Smooth muscle cell (in vitro differentiated cells): ENCODE measurements at regions not wholly inside any gene's neighbourhood (a gene's known extent, or its start where the extent isn't known, plus 50 kb on each side); places are given as distances from the start of the nearest gene placed in this dataset.

Source experiments
- DNase-seq: peaks from one replicate; lab custom pipeline; 2025; ENCODE audit not compliant: unreplicated experiment; lab: John Stamatoyannopoulos, UW
- H2AFZ ChIP-seq: fragments of 200-600 bp; sonication (generic); 2 replicates; pipeline ENCODE4 v1.6.0; 2016; ENCODE audit warnings: antibody characterized with exemption, low read depth, mild to moderate bottlenecking
- H3F3A ChIP-seq: fragments of 200-600 bp; sonication (generic); 2 replicates; pipeline ENCODE4 v1.6.0; 2017; ENCODE audit warnings: antibody characterized with exemption, low read depth
- H3K27ac ChIP-seq: fragments of 200-600 bp; sonication (generic); 2 replicates; pipeline ENCODE4 v1.5.1; 2016; ENCODE audit warnings: low read depth, mild to moderate bottlenecking
- H3K27me3 ChIP-seq: fragments of 200-600 bp; sonication (generic); 2 replicates; pipeline ENCODE4 v1.6.1; 2016; ENCODE audit warnings: low read depth, mild to moderate bottlenecking
- H3K36me3 ChIP-seq: fragments of 200-600 bp; sonication (generic); 2 replicates; pipeline ENCODE4 v1.5.1; 2016; ENCODE audit warnings: low read depth
- H3K4me1 ChIP-seq: fragments of 200-600 bp; sonication (generic); 2 replicates; pipeline ENCODE4 v1.5.1; 2016; ENCODE audit warnings: low read depth
- H3K4me2 ChIP-seq: fragments of 200-600 bp; sonication (generic); 2 replicates; pipeline ENCODE4 v1.6.0; 2016; ENCODE audit warnings: mild to moderate bottlenecking
- H3K4me3 ChIP-seq: fragments of 200-600 bp; sonication (generic); 2 replicates; pipeline ENCODE4 v1.5.1; 2016; ENCODE audit warnings: mild to moderate bottlenecking
- H3K79me2 ChIP-seq: fragments of 200-600 bp; sonication (generic); 2 replicates; pipeline ENCODE4 v1.6.0; 2016; ENCODE audit warnings: low read depth, mild to moderate bottlenecking
- H3K9ac ChIP-seq: fragments of 200-600 bp; sonication (generic); 2 replicates; pipeline ENCODE4 v1.6.0; 2016; ENCODE audit warnings: low read depth
- H3K9me3 ChIP-seq: fragments of 200-600 bp; sonication (generic); replicated peaks from 2 replicates; pipeline ENCODE4 v1.5.1; 2016; ENCODE audit warnings: low read depth
- H4K20me1 ChIP-seq: fragments of 200-600 bp; sonication (generic); 2 replicates; pipeline ENCODE4 v1.6.0; 2016; ENCODE audit warnings: low read depth
- WGBS: methylation state at CpG from one replicate; pipeline ENCODE4 v1.1.7; 2016; ENCODE audit warnings: low lambda C conversion rate; 5-methylcytosine and 5-hydroxymethylcytosine counted together
- TF ChIP-seq, protein P1 (sequence below): fragments of 200-600 bp; sonication (generic); IDR thresholded peaks from 2 replicates; pipeline ENCODE4 v1.5.1; 2017; ENCODE audit warnings: borderline replicate concordance, mild to moderate bottlenecking, antibody characterized with exemption; ENCODE audit not compliant: insufficient read depth, poor library complexity, severe bottlenecking

GRCh38 chr13:53854321-53854720 lies 825.7 kb downstream of the OLFM4 start:
- H3K36me3 ChIP-seq = no peaks in the 10 kb centered on the region
- H3F3A ChIP-seq = no peaks in the 10 kb centered on the region
- H3K79me2 ChIP-seq = no peaks in the 10 kb centered on the region
- no peak overlapping the region for H3K4me2 ChIP-seq
- no peaks in the 10 kb centered on the region for H4K20me1 ChIP-seq
- DNase-seq = no peak
- 97% methylated on average over 4 of the region's 4 CpGs for WGBS
- no peak overlapping the region for H3K9ac ChIP-seq
- no peaks in the 10 kb centered on the region for H3K4me1 ChIP-seq
- no peak overlapping the region for H3K4me3 ChIP-seq
- TF ChIP-seq, protein P1, sequence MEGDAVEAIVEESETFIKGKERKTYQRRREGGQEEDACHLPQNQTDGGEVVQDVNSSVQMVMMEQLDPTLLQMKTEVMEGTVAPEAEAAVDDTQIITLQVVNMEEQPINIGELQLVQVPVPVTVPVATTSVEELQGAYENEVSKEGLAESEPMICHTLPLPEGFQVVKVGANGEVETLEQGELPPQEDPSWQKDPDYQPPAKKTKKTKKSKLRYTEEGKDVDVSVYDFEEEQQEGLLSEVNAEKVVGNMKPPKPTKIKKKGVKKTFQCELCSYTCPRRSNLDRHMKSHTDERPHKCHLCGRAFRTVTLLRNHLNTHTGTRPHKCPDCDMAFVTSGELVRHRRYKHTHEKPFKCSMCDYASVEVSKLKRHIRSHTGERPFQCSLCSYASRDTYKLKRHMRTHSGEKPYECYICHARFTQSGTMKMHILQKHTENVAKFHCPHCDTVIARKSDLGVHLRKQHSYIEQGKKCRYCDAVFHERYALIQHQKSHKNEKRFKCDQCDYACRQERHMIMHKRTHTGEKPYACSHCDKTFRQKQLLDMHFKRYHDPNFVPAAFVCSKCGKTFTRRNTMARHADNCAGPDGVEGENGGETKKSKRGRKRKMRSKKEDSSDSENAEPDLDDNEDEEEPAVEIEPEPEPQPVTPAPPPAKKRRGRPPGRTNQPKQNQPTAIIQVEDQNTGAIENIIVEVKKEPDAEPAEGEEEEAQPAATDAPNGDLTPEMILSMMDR = no peak
- no peaks in the 10 kb centered on the region for H3K27me3 ChIP-seq
- no peak overlapping the region for H3K27ac ChIP-seq
- H3K9me3 ChIP-seq = no peaks in the 10 kb centered on the region
- H2AFZ ChIP-seq = no peak overlapping the region

GRCh38 chr13:53856573-53857195 lies 828.1 kb downstream of the OLFM4 start:
- Histone ChIP-seq H3K9ac (no peak overlapping the region), H3K4me1 (no peaks in the 10 kb centered on the region), H2AFZ (no peak overlapping the region), H3K4me3 (no peak overlapping the region), H3F3A (no peaks in the 10 kb centered on the region), H3K36me3 (no peaks in the 10 kb centered on the region), H3K9me3 (no peaks in the 10 kb centered on the region), H3K27ac (no peak overlapping the region), H4K20me1 (no peaks in the 10 kb centered on the region), H3K4me2 (no peak overlapping the region), H3K27me3 (no peaks in the 10 kb centered on the region), H3K79me2 (no peaks in the 10 kb centered on the region)
- DNase-seq = no peak
- WGBS = 87% methylated on average over 2 of the region's 2 CpGs
- TF ChIP-seq, protein P1 = no peak

DNA sequence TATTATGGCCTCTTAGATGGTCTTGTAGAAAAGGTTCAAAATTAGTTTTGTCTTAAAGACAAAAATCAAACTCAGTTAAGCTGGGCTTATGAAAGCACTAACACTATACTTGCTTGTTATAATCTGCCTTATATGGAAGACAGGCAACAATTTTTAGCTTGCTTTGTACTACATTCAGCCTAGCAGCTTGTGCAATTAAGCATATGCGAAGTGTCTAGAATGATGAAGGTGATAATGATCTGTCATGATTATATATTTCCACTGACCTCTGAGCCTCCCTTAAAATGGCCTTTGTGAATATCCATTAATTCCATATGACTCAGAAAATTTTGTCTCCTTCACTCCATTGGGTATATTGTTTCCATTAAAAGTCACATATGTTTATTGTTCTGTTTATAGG lies 834.9 kb downstream of the OLFM4 start:
- no peaks in the 10 kb centered on the region for H4K20me1 ChIP-seq
- no peaks in the 10 kb centered on the region for H3F3A ChIP-seq
- no peaks in the 10 kb centered on the region for H3K36me3 ChIP-seq
- TF ChIP-seq, protein P1 = no peak
- H3K4me3 ChIP-seq = no peak overlapping the region
- DNase-seq = no peak
- no peaks in the 10 kb centered on the region for H3K27me3 ChIP-seq
- no peak overlapping the region for H3K27ac ChIP-seq
- no peak overlapping the region for H3K4me2 ChIP-seq
- no peaks in the 10 kb centered on the region for H3K4me1 ChIP-seq
- no peak overlapping the region for H3K9ac ChIP-seq
- no peaks in the 10 kb centered on the region for H3K9me3 ChIP-seq
- H2AFZ ChIP-seq = no peak overlapping the region
- WGBS = 82% methylated on average over 1 of the region's 1 CpG
- no peaks in the 10 kb centered on the region for H3K79me2 ChIP-seq

GRCh38 chr13:53873558-53873957 lies 844.9 kb downstream of the OLFM4 start:
- Histone ChIP-seq H3K36me3 (no peaks in the 10 kb centered on the region), H3K4me3 (no peak overlapping the region), H4K20me1 (no peaks in the 10 kb centered on the region), H3F3A (no peaks in the 10 kb centered on the region), H3K79me2 (no peaks in the 10 kb centered on the region), H3K4me1 (no peaks in the 10 kb centered on the region), H3K9ac (no peak overlapping the region), H3K9me3 (no peaks in the 10 kb centered on the region), H2AFZ (no peak overlapping the region), H3K4me2 (no peak overlapping the region), H3K27me3 (no peaks in the 10 kb centered on the region), H3K27ac (no peak overlapping the region)
- WGBS = 86% methylated on average over 15 of the region's 15 CpGs
- TF ChIP-seq, protein P1 = no peak
- no peak for DNase-seq
